ENCODE measurements at regions not wholly inside any gene's neighbourhood (a gene's known extent, or its start where the extent isn't known, plus 50 kb on each side); places are given as distances from the start of the nearest gene placed in this dataset.

DNA sequence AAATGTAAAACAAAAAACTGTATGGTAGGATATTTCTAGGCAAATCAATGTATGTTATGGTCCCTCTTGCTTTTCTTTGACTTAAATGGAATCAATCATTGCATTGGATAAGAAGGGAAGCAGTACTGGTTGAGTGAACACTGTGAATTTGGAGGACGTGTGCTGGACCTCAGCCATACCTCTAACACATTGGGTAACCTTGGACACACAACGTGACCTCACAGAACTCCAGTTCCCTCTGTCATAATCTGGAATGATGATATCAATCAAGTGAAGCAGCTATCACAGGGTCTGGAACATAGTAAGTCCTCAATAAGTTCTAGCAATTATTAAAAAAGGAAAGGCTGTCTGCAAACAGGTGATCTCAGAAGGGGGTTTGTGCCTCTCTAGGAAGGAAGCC, 474.9 kb upstream of the TCF4 start:
- TF ChIP-seq, protein P1, sequence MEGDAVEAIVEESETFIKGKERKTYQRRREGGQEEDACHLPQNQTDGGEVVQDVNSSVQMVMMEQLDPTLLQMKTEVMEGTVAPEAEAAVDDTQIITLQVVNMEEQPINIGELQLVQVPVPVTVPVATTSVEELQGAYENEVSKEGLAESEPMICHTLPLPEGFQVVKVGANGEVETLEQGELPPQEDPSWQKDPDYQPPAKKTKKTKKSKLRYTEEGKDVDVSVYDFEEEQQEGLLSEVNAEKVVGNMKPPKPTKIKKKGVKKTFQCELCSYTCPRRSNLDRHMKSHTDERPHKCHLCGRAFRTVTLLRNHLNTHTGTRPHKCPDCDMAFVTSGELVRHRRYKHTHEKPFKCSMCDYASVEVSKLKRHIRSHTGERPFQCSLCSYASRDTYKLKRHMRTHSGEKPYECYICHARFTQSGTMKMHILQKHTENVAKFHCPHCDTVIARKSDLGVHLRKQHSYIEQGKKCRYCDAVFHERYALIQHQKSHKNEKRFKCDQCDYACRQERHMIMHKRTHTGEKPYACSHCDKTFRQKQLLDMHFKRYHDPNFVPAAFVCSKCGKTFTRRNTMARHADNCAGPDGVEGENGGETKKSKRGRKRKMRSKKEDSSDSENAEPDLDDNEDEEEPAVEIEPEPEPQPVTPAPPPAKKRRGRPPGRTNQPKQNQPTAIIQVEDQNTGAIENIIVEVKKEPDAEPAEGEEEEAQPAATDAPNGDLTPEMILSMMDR (conservative IDR thresholded peaks at IDR 0.05 in 1 of 2, IDR thresholded peaks at IDR 0.05 in 1 of 2; ENCODE audit: low read depth in 1 of 2, low read length in 2 of 2) = no peak
- no peak for TF ChIP-seq EZH2 (IDR thresholded peaks at IDR 0.05; ENCODE audit: low read length, missing control alignments)

Data from fibroblast of lung (primary cell).